Neural cell (in vitro differentiated cells): ENCODE measurements at regions not wholly inside any gene's neighbourhood (a gene's known extent, or its start where the extent isn't known, plus 50 kb on each side); places are given as distances from the start of the nearest gene placed in this dataset.

Source experiments
- H2AFZ ChIP-seq: fragments of 200-600, 300-800 bp; sonication (generic), shearing (Covaris generic); 2 replicates; pipeline ENCODE4 v1.6.0; 2014; ENCODE audit warnings: low read depth, mild to moderate bottlenecking, antibody characterized with exemption, low read length, moderate library complexity
- H3F3A ChIP-seq: fragments of 200-600 bp; shearing (Covaris generic); 2 replicates; pipeline ENCODE4 v1.6.1; 2016; ENCODE audit warnings: mild to moderate bottlenecking, moderate library complexity, mixed read lengths, antibody characterized with exemption, low read length; ENCODE audit not compliant: insufficient read depth, poor library complexity, severe bottlenecking
- H3K27ac ChIP-seq: fragments of 200-600, 300-800 bp; sonication (generic), shearing (Covaris generic); 2 replicates; pipeline ENCODE4 v1.5.1; 2014; ENCODE audit warnings: mild to moderate bottlenecking, low read length, moderate library complexity
- H3K27me3 ChIP-seq: fragments of 300-800, 200-600 bp; sonication (generic), shearing (Covaris generic); 2 replicates; pipeline ENCODE4 v1.6.0; 2014; ENCODE audit warnings: mild to moderate bottlenecking, low read depth, low read length, moderate library complexity; ENCODE audit not compliant: insufficient read depth
- H3K36me3 ChIP-seq: fragments of 300-800, 200-600 bp; sonication (generic), shearing (Covaris generic); 2 replicates; pipeline ENCODE4 v1.5.1; 2014; ENCODE audit warnings: mild to moderate bottlenecking, antibody characterized with exemption, low read length, moderate library complexity; ENCODE audit not compliant: insufficient read depth
- H3K4me2 ChIP-seq: fragments of 300-800, 200-600 bp; sonication (generic), shearing (Covaris generic); 2 replicates; pipeline ENCODE4 v1.6.0; 2014; ENCODE audit warnings: mild to moderate bottlenecking, low read length
- H3K4me3 ChIP-seq: fragments of 300-800, 200-600 bp; sonication (generic), shearing (Covaris generic); 2 replicates; pipeline ENCODE4 v1.5.1; 2014; ENCODE audit warnings: mild to moderate bottlenecking, low read length, moderate library complexity
- H3K79me2 ChIP-seq: fragments of 200-600 bp; shearing (Covaris generic); replicated peaks from 2 replicates; pipeline ENCODE4 v1.6.0; 2014; ENCODE audit warnings: mild to moderate bottlenecking, low read length, moderate library complexity; ENCODE audit not compliant: insufficient read depth
- H3K9ac ChIP-seq: fragments of 300-800, 200-600 bp; sonication (generic), shearing (Covaris generic); 2 replicates; pipeline ENCODE4 v1.6.1; 2016; ENCODE audit warnings: mild to moderate bottlenecking, low read length, mixed read lengths
- H3K9me2 ChIP-seq: fragments of 200-600 bp; shearing (Covaris generic); 2 replicates; pipeline ENCODE4 v1.6.1; 2016; ENCODE audit warnings: mild to moderate bottlenecking, low read length, mixed read lengths; ENCODE audit not compliant: insufficient read depth
- H3K9me3 ChIP-seq: fragments of 200-600, 300-800 bp; sonication (generic), shearing (Covaris generic); 2 replicates; pipeline ENCODE4 v1.6.1; 2016; ENCODE audit warnings: mild to moderate bottlenecking, mixed run types, low read length, moderate library complexity, mixed read lengths
- H4K20me1 ChIP-seq: fragments of 200-600 bp; shearing (Covaris generic); 2 replicates; pipeline ENCODE4 v1.6.1; 2016; ENCODE audit warnings: mild to moderate bottlenecking, mixed run types; ENCODE audit not compliant: insufficient read depth
- EP300 ChIP-seq: fragments of 450-650 bp; conservative IDR thresholded peaks from 2 replicates; pipeline ENCODE4 v1.6.1; 2014; ENCODE audit warnings: antibody characterized with exemption, mild to moderate bottlenecking, moderate library complexity; ENCODE audit not compliant: poor library complexity, severe bottlenecking
- EZH2 ChIP-seq: fragments of 200-600, 300-800 bp; shearing (Covaris generic), sonication (generic); IDR thresholded peaks from 2 replicates; pipeline ENCODE4 v1.6.1; 2014; ENCODE audit warnings: antibody characterized with exemption, low read length, borderline replicate concordance, mild to moderate bottlenecking; ENCODE audit not compliant: insufficient read depth, poor library complexity, severe bottlenecking
- MXI1 ChIP-seq: fragments of 450-650 bp; conservative IDR thresholded peaks from 2 replicates; pipeline ENCODE4 v1.6.1; 2014; ENCODE audit warnings: antibody characterized with exemption, mild to moderate bottlenecking; ENCODE audit not compliant: poor library complexity, severe bottlenecking
- POLR2AphosphoS5 ChIP-seq: IDR thresholded peaks from 2 replicates; pipeline ENCODE4 v1.6.1; 2012
- RAD21 ChIP-seq: fragments of 450-650 bp; conservative IDR thresholded peaks from 2 replicates; pipeline ENCODE4 v1.6.1; 2014; ENCODE audit warnings: antibody characterized with exemption, mild to moderate bottlenecking, moderate library complexity
- SMC3 ChIP-seq: fragments of 450-650 bp; conservative IDR thresholded peaks from 2 replicates; pipeline ENCODE4 v1.6.1; 2014; ENCODE audit warnings: antibody characterized with exemption, mild to moderate bottlenecking, moderate library complexity; ENCODE audit not compliant: poor library complexity
- TAF1 ChIP-seq: IDR thresholded peaks from 2 replicates; pipeline ENCODE4 v1.6.1; 2012; ENCODE audit warnings: low read depth
- TF ChIP-seq, protein P1 (sequence below): fragments of 450-650 bp; IDR thresholded peaks from 2 replicates; pipeline ENCODE4 v1.5.1; 2014; ENCODE audit warnings: antibody characterized with exemption, mild to moderate bottlenecking, moderate library complexity; ENCODE audit not compliant: poor library complexity, severe bottlenecking
- TF ChIP-seq, protein P2 (sequence below): IDR thresholded peaks from 2 replicates; pipeline ENCODE4 v1.6.1; 2012; ENCODE audit warnings: borderline replicate concordance

DNA sequence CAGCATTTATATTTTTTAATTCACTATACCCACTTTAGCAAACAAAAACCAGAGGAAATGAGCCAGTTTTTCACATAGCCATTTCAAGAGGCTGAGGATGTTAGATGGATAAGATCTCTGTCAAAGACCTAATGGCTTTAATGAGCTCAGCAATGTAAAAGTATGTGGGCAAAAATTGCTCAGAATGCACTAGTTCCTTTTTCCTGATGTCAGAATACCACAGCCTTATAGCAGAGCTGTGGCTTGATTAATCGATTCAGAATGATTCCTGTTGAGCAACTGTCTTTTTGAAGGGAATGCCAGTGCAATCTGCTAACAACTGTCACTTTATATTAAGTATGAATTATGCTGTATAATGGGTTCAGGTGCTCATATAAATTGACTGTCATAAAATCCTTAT is 100.6 kb upstream of the HIVEP1 start:
- Histone ChIP-seq H3K4me3 (no peak overlapping the region), H3K79me2 (no peaks in the 10 kb centered on the region), H3K9me2 (no peaks in the 10 kb centered on the region), H3K27ac (peak overlapping the region; percentile 80), H3F3A (peaks cover 7% of the 10 kb centered on the region), H3K27me3 (no peaks in the 10 kb centered on the region), H3K4me2 (no peak overlapping the region), H4K20me1 (no peaks in the 10 kb centered on the region), H3K9me3 (no peaks in the 10 kb centered on the region), H3K36me3 (no peaks in the 10 kb centered on the region), H3K9ac (no peak overlapping the region), H2AFZ (no peak overlapping the region)
- TF ChIP-seq EP300: peak; percentile 29
- TF ChIP-seq SMC3: no peak
- TF ChIP-seq POLR2AphosphoS5: no peak

DNA sequence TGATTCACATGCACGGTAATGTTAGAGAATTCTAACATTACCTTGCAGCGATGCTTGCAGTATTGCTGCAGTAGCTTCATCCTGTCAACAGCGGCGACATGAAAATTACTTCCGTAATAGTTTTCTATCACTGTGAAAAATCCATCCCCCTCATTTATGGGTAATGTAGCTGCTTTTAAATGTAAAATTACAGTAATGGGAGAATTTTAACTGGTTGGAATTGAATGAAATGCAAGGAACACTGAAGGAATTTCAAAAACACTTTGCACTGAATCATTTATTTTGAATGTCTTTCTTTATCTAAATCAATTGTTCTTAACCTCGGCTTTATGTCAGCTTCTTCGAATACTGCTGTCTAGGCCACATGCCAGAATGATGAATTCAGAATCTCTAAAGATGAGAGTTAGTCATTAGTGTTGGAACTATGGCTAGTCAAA is 102.4 kb upstream of the HIVEP1 start:
- Histone ChIP-seq H3K9me3 (no peaks in the 10 kb centered on the region), H3K9me2 (no peaks in the 10 kb centered on the region), H3K27ac (peak overlapping the region; percentile 80), H3K36me3 (no peaks in the 10 kb centered on the region), H3K9ac (peak overlapping the region; percentile 28), H3K4me3 (peak overlapping the region; percentile 38), H4K20me1 (no peaks in the 10 kb centered on the region), H3F3A (peaks cover 7% of the 10 kb centered on the region), H3K27me3 (no peaks in the 10 kb centered on the region), H2AFZ (no peak overlapping the region), H3K4me2 (no peak overlapping the region), H3K79me2 (no peaks in the 10 kb centered on the region)
- TF ChIP-seq MXI1 (no peak), RAD21 (no peak), POLR2AphosphoS5 (peak; percentile 85), EP300 (peak; percentile 97), TAF1 (no peak), SMC3 (no peak), EZH2 (no peak)
- TF ChIP-seq, protein P1, sequence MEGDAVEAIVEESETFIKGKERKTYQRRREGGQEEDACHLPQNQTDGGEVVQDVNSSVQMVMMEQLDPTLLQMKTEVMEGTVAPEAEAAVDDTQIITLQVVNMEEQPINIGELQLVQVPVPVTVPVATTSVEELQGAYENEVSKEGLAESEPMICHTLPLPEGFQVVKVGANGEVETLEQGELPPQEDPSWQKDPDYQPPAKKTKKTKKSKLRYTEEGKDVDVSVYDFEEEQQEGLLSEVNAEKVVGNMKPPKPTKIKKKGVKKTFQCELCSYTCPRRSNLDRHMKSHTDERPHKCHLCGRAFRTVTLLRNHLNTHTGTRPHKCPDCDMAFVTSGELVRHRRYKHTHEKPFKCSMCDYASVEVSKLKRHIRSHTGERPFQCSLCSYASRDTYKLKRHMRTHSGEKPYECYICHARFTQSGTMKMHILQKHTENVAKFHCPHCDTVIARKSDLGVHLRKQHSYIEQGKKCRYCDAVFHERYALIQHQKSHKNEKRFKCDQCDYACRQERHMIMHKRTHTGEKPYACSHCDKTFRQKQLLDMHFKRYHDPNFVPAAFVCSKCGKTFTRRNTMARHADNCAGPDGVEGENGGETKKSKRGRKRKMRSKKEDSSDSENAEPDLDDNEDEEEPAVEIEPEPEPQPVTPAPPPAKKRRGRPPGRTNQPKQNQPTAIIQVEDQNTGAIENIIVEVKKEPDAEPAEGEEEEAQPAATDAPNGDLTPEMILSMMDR: no peak
- TF ChIP-seq, protein P2, sequence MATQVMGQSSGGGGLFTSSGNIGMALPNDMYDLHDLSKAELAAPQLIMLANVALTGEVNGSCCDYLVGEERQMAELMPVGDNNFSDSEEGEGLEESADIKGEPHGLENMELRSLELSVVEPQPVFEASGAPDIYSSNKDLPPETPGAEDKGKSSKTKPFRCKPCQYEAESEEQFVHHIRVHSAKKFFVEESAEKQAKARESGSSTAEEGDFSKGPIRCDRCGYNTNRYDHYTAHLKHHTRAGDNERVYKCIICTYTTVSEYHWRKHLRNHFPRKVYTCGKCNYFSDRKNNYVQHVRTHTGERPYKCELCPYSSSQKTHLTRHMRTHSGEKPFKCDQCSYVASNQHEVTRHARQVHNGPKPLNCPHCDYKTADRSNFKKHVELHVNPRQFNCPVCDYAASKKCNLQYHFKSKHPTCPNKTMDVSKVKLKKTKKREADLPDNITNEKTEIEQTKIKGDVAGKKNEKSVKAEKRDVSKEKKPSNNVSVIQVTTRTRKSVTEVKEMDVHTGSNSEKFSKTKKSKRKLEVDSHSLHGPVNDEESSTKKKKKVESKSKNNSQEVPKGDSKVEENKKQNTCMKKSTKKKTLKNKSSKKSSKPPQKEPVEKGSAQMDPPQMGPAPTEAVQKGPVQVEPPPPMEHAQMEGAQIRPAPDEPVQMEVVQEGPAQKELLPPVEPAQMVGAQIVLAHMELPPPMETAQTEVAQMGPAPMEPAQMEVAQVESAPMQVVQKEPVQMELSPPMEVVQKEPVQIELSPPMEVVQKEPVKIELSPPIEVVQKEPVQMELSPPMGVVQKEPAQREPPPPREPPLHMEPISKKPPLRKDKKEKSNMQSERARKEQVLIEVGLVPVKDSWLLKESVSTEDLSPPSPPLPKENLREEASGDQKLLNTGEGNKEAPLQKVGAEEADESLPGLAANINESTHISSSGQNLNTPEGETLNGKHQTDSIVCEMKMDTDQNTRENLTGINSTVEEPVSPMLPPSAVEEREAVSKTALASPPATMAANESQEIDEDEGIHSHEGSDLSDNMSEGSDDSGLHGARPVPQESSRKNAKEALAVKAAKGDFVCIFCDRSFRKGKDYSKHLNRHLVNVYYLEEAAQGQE: peak; percentile 61
